K562 (cell line): ENCODE measurements at regions not wholly inside any gene's neighbourhood (a gene's known extent, or its start where the extent isn't known, plus 50 kb on each side); places are given as distances from the start of the nearest gene placed in this dataset.

ENCODE experiments used
- ARID2 ChIP-seq: fragments of 450-650 bp; IDR thresholded peaks from 2 replicates; pipeline ENCODE4 v1.6.1; 2017; ENCODE audit warnings: antibody characterized with exemption, mild to moderate bottlenecking
- ATF1 ChIP-seq, 2 experiments: fragments of 450-650 bp in 1 of 2; IDR thresholded peaks; 2 replicates each; pipeline ENCODE4 v1.6.1; 2016; ENCODE audit warnings: missing compliant biosample characterization in 1 of 2, missing genetic modification characterization in 1 of 2
- BRD9 ChIP-seq: fragments of 450-650 bp; IDR thresholded peaks from 2 replicates; pipeline ENCODE4 v1.6.1; 2018; ENCODE audit warnings: low read depth; ENCODE audit not compliant: partially characterized antibody
- CCNT2 ChIP-seq: IDR thresholded peaks from 2 replicates; pipeline ENCODE4 v1.6.1; 2011; ENCODE audit warnings: borderline replicate concordance, low read depth, mild to moderate bottlenecking, moderate library complexity, mixed read lengths, low read length; ENCODE audit not compliant: insufficient read length; ENCODE audit errors: extremely low read depth
- EGR1 ChIP-seq: fragments of 450-650 bp; conservative IDR thresholded peaks from 2 replicates; pipeline ENCODE4 v1.6.1; 2017; ENCODE audit warnings: mild to moderate bottlenecking
- GATAD2A ChIP-seq: fragments of 450-650 bp; IDR thresholded peaks from 2 replicates; pipeline ENCODE4 v1.6.1; 2017
- HDAC1 ChIP-seq, 2 experiments: fragments of 450-650 bp; IDR thresholded peaks; 2 replicates each; pipeline ENCODE4 v1.6.1; 2016 to 2017; ENCODE audit warnings: inconsistent platforms in 1 of 2, mild to moderate bottlenecking in 1 of 2, moderate library complexity in 1 of 2
- ILF3 ChIP-seq: fragments of 450-650 bp; IDR thresholded peaks from 2 replicates; pipeline ENCODE4 v1.6.1; 2018; ENCODE audit warnings: antibody characterized with exemption, mild to moderate bottlenecking, moderate library complexity, borderline replicate concordance
- KLF6 ChIP-seq: fragments of 250-450 bp; sonication (Bioruptor Pico); IDR thresholded peaks from 2 replicates; pipeline ENCODE4 v1.4.0; 2020; ENCODE audit warnings: mild to moderate bottlenecking, moderate library complexity, borderline replicate concordance
- NFIC ChIP-seq: fragments of 450-650 bp; IDR thresholded peaks from 2 replicates; pipeline ENCODE4 v1.6.1; 2017; ENCODE audit warnings: mild to moderate bottlenecking, inconsistent platforms
- SNIP1 ChIP-seq: fragments of 450-650 bp; IDR thresholded peaks from 2 replicates; pipeline ENCODE4 v1.7.1; 2017; ENCODE audit warnings: low read depth, mild to moderate bottlenecking
- TCF7 ChIP-seq: sonication (generic); IDR thresholded peaks from 2 replicates; pipeline ENCODE4 v1.6.1; 2016; ENCODE audit warnings: antibody characterized with exemption, borderline replicate concordance
- TEAD1 ChIP-seq, 2 experiments: fragments of 450-650 bp in 1 of 2; sonication (generic) in 1 of 2; formaldehyde crosslinking; IDR thresholded peaks; 2 replicates each; pipeline versions ENCODE4 v1.4.0 to v1.8.0; 2020 to 2022; ENCODE audit warnings: mild to moderate bottlenecking in 2 of 2, missing genetic modification reagents in 1 of 2
- ZC3H4 ChIP-seq: sonication (generic); formaldehyde crosslinking; IDR thresholded peaks from 2 replicates; pipeline ENCODE4 v1.9.0; 2021; ENCODE audit warnings: missing genetic modification reagents, borderline replicate concordance
- ZEB2 ChIP-seq: fragments of 450-650 bp; IDR thresholded peaks from 2 replicates; pipeline ENCODE4 v1.6.1; 2016
- ZNF121 ChIP-seq: sonication (generic); formaldehyde crosslinking; conservative IDR thresholded peaks from 2 replicates; pipeline ENCODE4 v1.8.0; 2022; ENCODE audit warnings: missing genetic modification reagents
- ZNF224 ChIP-seq: sonication (generic); formaldehyde crosslinking; IDR thresholded peaks from 2 replicates; pipeline ENCODE4 v1.8.0; 2022; ENCODE audit warnings: mild to moderate bottlenecking, missing genetic modification reagents
- ZNF445 ChIP-seq: fragments of 250-450 bp; sonication (Bioruptor Pico); IDR thresholded peaks from 2 replicates; pipeline ENCODE4 v1.4.0; 2020; ENCODE audit warnings: low read depth, mild to moderate bottlenecking, moderate library complexity
- TF ChIP-seq, protein P1 (sequence below): fragments of 200-800 bp; sonication (Bioruptor generic); IDR thresholded peaks from 2 replicates; pipeline ENCODE4 v1.6.1; 2016; ENCODE audit warnings: missing genetic modification characterization, missing compliant biosample characterization
- TF ChIP-seq, protein P2 (sequence below): sonication (generic); formaldehyde crosslinking; IDR thresholded peaks from 2 replicates; pipeline ENCODE4 v1.8.0; 2022; ENCODE audit warnings: missing genetic modification reagents, mild to moderate bottlenecking, moderate library complexity, borderline replicate concordance
- TF ChIP-seq, protein P3 (sequence below): sonication (generic); formaldehyde crosslinking; IDR thresholded peaks from 2 replicates; pipeline ENCODE4 v1.8.1; 2023; ENCODE audit warnings: mild to moderate bottlenecking, missing genetic modification reagents, moderate library complexity

DNA sequence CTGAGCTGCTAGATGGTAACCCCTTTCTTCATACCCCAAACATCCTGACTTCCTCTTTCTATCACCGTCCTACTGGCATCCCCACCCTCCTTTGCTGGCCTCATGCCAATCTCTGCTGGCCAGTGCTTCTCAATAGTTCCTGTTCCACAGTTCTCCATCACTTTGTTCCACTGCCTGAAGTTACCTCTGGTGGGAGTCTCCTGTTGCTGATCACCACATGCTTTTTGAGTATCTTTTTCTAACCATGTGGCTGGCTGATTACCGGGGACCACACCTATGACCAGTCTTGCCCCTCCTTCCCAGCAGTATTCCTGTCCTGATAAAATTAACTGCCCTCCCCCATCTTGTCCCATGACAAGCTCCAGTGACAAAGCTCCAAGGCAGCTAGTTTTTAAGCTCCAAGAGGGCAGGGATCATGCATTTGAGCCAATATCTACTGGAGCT, 380.4 kb upstream of the CCL2 start (continued):
- TF ChIP-seq ILF3 (no peak), ZNF445 (no peak), KLF6 (CRISPR knock-in tag) (0 out of 2 replicates have a peak, but pooled peaks have one; percentile 40), GATAD2A (peak; percentile 92; the same call in 1 of the 2 replicates), ATF1 (CRISPR knock-in tag; IDR thresholded peaks at IDR 0.05) (no peak), ATF1 (tag; IDR thresholded peaks at IDR 0.05) (peak; percentile 74), ZNF121 (CRISPR knock-in tag) (no peak), ARID2 (0 out of 2 replicates have a peak, but pooled peaks have one; percentile 8), ZC3H4 (CRISPR knock-in tag) (no peak), NFIC (peak; percentile 100), ZNF224 (no peak), HDAC1 (IDR thresholded peaks at IDR 0.05) (peak in 1 of 2 experiments; percentile 95; a peak in 2 of 4 replicates), BRD9 (peak; percentile 62), TEAD1 (CRISPR knock-in tag; IDR thresholded peaks at IDR 0.05) (0 out of 4 replicates have a peak, but pooled peaks of 1 of the 2 experiments have one; percentile 48), SNIP1 (no peak), EGR1 (peak; percentile 36), ZEB2 (peak; percentile 96), CCNT2 (peak; percentile 69), TCF7 (no peak)
- TF ChIP-seq, protein P1, sequence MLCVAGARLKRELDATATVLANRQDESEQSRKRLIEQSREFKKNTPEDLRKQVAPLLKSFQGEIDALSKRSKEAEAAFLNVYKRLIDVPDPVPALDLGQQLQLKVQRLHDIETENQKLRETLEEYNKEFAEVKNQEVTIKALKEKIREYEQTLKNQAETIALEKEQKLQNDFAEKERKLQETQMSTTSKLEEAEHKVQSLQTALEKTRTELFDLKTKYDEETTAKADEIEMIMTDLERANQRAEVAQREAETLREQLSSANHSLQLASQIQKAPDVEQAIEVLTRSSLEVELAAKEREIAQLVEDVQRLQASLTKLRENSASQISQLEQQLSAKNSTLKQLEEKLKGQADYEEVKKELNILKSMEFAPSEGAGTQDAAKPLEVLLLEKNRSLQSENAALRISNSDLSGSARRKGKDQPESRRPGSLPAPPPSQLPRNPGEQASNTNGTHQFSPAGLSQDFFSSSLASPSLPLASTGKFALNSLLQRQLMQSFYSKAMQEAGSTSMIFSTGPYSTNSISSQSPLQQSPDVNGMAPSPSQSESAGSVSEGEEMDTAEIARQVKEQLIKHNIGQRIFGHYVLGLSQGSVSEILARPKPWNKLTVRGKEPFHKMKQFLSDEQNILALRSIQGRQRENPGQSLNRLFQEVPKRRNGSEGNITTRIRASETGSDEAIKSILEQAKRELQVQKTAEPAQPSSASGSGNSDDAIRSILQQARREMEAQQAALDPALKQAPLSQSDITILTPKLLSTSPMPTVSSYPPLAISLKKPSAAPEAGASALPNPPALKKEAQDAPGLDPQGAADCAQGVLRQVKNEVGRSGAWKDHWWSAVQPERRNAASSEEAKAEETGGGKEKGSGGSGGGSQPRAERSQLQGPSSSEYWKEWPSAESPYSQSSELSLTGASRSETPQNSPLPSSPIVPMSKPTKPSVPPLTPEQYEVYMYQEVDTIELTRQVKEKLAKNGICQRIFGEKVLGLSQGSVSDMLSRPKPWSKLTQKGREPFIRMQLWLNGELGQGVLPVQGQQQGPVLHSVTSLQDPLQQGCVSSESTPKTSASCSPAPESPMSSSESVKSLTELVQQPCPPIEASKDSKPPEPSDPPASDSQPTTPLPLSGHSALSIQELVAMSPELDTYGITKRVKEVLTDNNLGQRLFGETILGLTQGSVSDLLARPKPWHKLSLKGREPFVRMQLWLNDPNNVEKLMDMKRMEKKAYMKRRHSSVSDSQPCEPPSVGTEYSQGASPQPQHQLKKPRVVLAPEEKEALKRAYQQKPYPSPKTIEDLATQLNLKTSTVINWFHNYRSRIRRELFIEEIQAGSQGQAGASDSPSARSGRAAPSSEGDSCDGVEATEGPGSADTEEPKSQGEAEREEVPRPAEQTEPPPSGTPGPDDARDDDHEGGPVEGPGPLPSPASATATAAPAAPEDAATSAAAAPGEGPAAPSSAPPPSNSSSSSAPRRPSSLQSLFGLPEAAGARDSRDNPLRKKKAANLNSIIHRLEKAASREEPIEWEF (CRISPR knock-in tag): no peak
- TF ChIP-seq, protein P2, sequence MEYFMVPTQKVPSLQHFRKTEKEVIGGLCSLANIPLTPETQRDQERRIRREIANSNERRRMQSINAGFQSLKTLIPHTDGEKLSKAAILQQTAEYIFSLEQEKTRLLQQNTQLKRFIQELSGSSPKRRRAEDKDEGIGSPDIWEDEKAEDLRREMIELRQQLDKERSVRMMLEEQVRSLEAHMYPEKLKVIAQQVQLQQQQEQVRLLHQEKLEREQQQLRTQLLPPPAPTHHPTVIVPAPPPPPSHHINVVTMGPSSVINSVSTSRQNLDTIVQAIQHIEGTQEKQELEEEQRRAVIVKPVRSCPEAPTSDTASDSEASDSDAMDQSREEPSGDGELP (CRISPR knock-in tag): peak; percentile 49; the same call in 1 of the 2 replicates
- TF ChIP-seq, protein P3, sequence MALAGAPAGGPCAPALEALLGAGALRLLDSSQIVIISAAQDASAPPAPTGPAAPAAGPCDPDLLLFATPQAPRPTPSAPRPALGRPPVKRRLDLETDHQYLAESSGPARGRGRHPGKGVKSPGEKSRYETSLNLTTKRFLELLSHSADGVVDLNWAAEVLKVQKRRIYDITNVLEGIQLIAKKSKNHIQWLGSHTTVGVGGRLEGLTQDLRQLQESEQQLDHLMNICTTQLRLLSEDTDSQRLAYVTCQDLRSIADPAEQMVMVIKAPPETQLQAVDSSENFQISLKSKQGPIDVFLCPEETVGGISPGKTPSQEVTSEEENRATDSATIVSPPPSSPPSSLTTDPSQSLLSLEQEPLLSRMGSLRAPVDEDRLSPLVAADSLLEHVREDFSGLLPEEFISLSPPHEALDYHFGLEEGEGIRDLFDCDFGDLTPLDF (CRISPR knock-in tag): no peak; the same call in 1 of the 2 replicates
- TF ChIP-seq, all 486 proteins: peak for 126
